NCI-H345 treated with DMSO at 0.1 percent for 48 hours (cell line): ENCODE measurements at regions not wholly inside any gene's neighbourhood (a gene's known extent, or its start where the extent isn't known, plus 50 kb on each side); places are given as distances from the start of the nearest gene placed in this dataset.

Experiments
- DNase-seq: peaks from one replicate; lab custom pipeline; 2025; ENCODE audit not compliant: unreplicated experiment; lab: John Stamatoyannopoulos, UW

- no peak for DNase-seq
Observed at GRCh38 chr2:16166327-16166981, 226.1 kb downstream of the MYCN start.

- no peak for DNase-seq
Observed at GRCh38 chr2:16165518-16166326, 225.4 kb downstream of the MYCN start.

GRCh38 chr2:16162491-16163040 lies 222.2 kb downstream of the MYCN start:
- DNase-seq: no peak

DNA sequence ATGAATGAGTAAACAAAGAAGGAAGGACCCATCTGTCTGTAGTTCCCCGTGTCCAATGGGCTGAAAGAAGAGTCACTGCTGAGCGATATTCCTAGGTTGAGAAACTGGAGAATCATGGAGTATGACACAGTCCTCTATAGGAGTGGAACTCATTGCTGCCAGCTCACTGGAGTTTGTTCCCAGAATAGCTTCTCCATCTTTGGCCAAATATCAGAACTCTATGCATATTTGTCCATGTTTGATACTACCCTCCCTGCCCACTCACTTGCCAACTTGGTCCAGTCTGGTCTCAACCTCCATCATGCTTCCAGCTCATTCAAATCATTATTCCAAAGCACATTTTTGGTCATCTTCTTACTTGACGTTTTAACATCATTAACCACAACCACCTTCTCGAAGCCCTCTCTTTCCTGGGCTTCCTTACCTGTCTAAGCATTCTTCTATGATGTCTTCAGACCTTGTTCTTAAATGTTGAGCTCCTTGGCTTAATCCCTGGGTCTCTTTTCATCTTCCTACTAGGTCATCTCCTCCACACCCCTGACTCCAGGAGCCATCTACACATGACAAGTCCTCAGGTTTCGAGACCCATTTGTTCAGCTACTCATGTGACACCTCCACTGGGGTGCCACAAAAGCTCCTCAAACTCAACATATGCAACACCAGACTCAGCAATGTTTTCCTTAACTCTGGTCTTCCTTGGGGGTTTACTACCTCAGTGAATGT lies 221.6 kb downstream of the MYCN start:
- no peak for DNase-seq

DNA sequence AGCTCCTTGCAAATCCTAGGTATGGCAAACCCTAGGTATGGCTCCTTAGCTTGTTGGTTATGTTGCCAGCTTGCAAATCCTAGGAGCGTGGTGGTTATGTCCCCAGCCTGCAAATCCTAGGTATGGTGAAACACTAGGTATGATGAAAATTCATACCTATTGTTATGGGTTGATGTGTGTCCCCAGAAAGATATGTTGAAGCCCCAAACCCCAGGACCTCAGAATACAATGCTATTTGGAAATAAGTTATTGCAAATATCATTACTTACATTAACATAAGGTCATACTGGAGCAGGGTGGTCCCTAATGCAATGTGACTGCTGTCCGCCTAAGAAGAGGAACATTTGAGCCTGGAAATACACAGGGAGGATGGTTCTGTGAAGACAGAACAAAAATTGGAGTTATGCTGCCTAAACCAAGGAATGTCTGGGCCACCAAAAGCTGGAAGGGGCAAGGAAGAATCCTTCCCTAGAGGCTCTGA lies 220.8 kb downstream of the MYCN start:
- DNase-seq: no peak

DNA sequence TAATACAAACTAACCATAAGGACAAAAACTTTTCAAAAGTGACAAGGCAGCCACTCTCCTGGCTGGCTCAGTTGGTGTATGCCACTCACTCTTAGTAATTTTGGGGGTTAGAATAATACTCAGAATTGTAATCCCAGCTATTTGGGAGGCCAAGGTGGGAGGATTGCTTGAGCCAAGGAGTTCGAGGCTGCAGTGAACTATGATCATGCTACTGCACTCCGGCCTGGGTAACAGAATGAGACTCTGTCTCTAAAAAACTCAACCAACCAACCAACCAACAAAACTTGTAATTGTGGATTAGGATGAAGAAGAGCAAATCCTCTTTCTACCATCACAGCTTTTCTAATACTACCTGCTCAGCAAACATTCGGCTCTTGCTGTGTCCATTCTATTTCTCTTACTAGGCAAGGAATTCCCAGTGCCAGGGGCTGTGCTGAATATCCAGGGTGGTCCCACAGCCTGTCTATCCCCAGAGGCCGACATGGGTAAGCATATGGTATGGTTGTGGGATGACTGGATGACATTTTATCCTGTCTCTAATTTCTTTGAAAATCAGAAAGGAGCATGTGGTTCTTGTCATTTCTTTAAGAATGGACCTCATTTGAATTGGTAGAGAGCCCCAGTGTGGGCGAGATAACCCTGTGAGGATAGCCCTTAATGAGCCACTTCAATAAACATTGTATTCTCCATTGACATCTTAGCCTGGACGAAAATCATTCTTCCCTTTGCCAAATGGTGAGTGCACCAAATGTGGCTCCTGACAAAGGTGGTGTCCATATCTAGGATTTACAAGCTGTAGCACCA lies 220.1 kb downstream of the MYCN start:
- no peak for DNase-seq

DNA sequence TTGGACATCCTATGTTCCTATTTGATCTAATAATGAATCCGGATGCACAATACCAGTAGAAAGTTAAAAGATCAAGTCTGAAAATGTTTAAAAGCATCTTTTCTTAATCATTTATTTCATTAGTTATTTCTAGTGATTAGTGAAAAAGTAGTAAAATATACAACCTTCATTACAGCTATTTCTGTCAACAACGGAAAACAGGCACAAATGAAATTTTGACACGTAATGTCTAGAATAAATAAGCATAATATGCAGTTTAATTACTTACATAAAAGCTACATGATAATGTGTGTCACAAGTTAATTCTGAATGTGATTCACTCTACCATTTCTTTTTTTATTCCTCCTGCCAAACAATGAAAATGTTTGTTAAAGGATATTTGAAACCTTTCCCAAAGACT lies 216.1 kb downstream of the MYCN start:
- no peak for DNase-seq

DNA sequence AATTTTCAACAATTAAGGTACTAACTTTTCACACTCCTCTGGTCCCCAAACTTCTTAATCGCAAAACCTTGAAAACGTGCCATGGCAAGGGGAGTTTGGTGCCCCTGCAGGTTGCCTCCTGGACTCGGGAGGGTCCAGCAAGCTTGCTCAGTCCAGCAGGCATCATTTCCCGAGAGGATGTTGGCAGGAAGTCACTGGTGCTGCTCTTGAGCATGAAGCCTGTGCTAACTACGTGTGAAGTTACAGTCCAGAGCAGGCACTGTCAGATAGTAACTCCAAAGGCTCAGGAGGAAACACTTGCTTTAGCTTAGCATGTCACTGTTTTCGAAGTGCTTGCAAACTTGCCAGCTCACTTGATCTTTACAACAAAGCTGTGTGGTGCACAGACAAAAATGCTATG lies 215.4 kb downstream of the MYCN start:
- DNase-seq: no peak

GRCh38 chr2:16155366-16155765 lies 215.0 kb downstream of the MYCN start:
- no peak for DNase-seq

GRCh38 chr2:16154501-16155280 lies 214.3 kb downstream of the MYCN start:
- DNase-seq: no peak

GRCh38 chr2:16154061-16154460 lies 213.7 kb downstream of the MYCN start:
- no peak for DNase-seq

DNA sequence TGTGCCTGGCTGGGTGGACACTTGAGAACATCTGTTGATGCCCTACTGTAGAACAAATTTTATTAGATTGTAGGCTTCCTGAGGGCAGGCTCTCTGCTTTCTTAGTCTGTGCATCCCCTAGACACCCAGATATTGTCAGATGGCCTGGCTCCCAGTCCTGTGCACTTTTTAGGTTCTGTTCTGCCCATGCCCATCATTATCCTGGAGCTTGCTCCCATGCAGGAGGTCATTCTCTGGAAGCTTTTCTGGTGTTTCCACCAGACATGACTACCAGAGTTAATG lies 213.3 kb downstream of the MYCN start:
- DNase-seq: no peak

GRCh38 chr2:16152928-16153753 lies 212.8 kb downstream of the MYCN start:
- no peak for DNase-seq

DNA sequence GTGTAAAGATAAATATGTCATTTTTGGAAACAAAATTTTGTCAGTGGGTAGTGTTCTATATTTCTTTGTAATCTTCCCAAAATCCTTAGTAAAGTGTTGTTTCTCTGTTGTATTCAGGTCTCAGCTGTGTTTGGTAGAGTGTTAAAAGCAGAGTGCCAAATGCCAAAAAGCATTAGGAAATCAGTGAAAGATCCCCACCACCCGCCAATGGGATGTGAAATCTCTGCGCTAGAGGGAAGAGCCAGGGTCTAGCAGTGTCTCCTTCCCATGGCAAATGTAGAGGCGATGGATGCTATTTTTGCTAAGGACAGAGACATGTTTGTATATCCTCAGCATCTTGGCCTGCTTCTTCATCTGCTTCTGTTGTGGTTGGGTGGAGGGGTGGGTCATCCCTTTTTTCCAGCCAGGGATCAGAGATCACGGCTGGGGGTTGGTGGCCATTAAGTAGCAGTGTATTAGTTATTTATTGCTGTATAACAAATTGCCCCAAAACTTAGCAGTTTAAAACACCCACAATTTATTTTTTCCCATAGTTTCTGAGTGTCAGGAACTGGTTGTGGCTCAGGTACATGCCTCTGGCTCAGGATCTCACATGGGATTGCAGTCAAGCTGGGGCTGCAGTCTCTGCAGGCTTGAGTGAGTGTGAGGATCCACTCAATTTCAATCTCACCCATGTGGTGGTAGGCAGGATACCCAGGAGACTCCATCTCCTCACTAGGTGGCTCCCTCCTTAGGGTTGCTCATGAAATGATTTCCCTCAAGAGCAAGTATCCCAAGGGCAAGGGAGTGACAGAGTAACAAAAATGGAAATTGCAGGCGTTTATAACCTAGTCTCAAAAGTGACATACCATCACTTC lies 211.9 kb downstream of the MYCN start:
- DNase-seq: no peak

DNA sequence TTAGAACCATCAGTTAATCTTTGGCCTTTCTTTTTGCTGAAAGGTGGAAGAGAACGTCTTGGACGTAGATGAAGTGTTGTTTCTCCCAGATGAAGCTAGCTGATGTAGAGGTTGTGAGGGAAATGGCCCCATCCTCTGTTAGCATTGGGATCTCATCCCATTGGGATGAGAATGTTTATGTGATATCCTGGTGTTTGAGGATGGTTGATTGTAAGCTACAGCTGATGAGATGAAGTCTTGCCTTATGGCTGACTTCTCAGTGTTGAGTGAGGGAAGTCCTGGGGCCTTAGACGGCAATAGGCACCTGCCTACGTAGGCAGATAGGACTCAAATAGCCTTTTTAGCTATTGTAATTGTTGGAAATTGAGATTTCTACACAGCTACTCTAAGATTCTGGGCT lies 211.3 kb downstream of the MYCN start:
- no peak for DNase-seq

- no peak for DNase-seq
Observed at GRCh38 chr2:16151281-16151570, 210.9 kb downstream of the MYCN start.

GRCh38 chr2:16150456-16151280 lies 210.3 kb downstream of the MYCN start:
- no peak for DNase-seq
